Mammary epithelial cell (primary cell): ENCODE measurements at regions not wholly inside any gene's neighbourhood (a gene's known extent, or its start where the extent isn't known, plus 50 kb on each side); places are given as distances from the start of the nearest gene placed in this dataset.

Experiments used
- EZH2 ChIP-seq: IDR thresholded peaks from 2 replicates; pipeline ENCODE4 v1.6.1; 2012; ENCODE audit warnings: low read length, inconsistent platforms, borderline replicate concordance
- TF ChIP-seq, protein P1 (sequence below), 2 donors: IDR thresholded peaks in 1 of 2; conservative IDR thresholded peaks in 1 of 2; 2 replicates each; pipeline ENCODE4 v1.5.1; 2011 to 2012; ENCODE audit warnings: inconsistent platforms in 2 of 2, low read length in 2 of 2, mild to moderate bottlenecking in 2 of 2, control low read depth in 1 of 2, low read depth in 1 of 2; ENCODE audit not compliant: insufficient read depth in 1 of 2; ENCODE audit errors: extremely low read depth in 1 of 2

DNA sequence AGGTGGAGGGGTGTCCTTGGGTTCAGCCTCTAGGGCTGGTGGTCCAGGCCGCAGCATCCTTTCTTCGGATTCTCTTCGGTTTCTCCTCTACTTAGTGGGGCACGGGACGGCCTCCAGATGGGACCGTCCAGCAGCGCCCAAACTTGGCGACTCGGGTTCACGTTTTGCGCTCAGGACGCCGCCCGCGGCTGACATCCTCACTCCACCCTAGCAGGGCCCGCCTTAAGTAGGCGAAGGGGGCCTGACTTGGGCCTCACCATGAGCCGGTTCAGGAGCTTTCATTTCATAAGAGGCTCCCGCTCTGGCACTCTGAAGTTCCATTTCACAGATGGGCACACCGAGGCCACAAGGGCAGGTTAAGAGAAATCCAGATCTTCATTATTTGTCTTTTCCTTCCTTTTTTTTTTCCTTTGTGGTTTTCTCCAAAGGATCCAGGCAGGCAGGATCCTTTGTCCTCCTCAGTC lies 141.2 kb downstream of the SEC14L1 start:
- TF ChIP-seq, protein P1, sequence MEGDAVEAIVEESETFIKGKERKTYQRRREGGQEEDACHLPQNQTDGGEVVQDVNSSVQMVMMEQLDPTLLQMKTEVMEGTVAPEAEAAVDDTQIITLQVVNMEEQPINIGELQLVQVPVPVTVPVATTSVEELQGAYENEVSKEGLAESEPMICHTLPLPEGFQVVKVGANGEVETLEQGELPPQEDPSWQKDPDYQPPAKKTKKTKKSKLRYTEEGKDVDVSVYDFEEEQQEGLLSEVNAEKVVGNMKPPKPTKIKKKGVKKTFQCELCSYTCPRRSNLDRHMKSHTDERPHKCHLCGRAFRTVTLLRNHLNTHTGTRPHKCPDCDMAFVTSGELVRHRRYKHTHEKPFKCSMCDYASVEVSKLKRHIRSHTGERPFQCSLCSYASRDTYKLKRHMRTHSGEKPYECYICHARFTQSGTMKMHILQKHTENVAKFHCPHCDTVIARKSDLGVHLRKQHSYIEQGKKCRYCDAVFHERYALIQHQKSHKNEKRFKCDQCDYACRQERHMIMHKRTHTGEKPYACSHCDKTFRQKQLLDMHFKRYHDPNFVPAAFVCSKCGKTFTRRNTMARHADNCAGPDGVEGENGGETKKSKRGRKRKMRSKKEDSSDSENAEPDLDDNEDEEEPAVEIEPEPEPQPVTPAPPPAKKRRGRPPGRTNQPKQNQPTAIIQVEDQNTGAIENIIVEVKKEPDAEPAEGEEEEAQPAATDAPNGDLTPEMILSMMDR (conservative IDR thresholded peaks at IDR 0.05 in 1 of 2, IDR thresholded peaks at IDR 0.05 in 1 of 2; ENCODE audit: extremely low read depth in 1 of 2, insufficient read depth in 1 of 2, low read depth in 1 of 2, low read length in 2 of 2), result no peak
- TF ChIP-seq EZH2, result no peak
